Hepatocyte (in vitro differentiated cells): ENCODE measurements at regions not wholly inside any gene's neighbourhood (a gene's known extent, or its start where the extent isn't known, plus 50 kb on each side); places are given as distances from the start of the nearest gene placed in this dataset.

Source experiments
- DNase-seq: peaks from one replicate; pipeline ENCODE4 v3.0.0-alpha.2; 2016; ENCODE audit warnings: low spot score
- H2AFZ ChIP-seq: fragments of 200-600 bp; sonication (generic); 2 replicates; pipeline ENCODE4 v1.6.0; 2016; ENCODE audit warnings: antibody characterized with exemption, mild to moderate bottlenecking
- H3K27ac ChIP-seq: fragments of 200-600 bp; sonication (generic); 2 replicates; pipeline ENCODE4 v1.5.1; 2016; ENCODE audit warnings: mild to moderate bottlenecking
- H3K27me3 ChIP-seq: fragments of 200-600 bp; sonication (generic); 2 replicates; pipeline ENCODE4 v1.6.1; 2016
- H3K36me3 ChIP-seq: fragments of 200-600 bp; sonication (generic); replicated peaks from 2 replicates; pipeline ENCODE4 v1.5.1; 2016; ENCODE audit warnings: low read depth; ENCODE audit not compliant: insufficient read depth
- H3K4me1 ChIP-seq: fragments of 200-600 bp; sonication (generic); 2 replicates; pipeline ENCODE4 v1.5.1; 2016; ENCODE audit warnings: mild to moderate bottlenecking, moderate library complexity; ENCODE audit not compliant: insufficient read depth
- H3K4me2 ChIP-seq: fragments of 200-600 bp; sonication (generic); 2 replicates; pipeline ENCODE4 v1.6.0; 2016
- H3K4me3 ChIP-seq: fragments of 200-600 bp; sonication (generic); 2 replicates; pipeline ENCODE4 v1.5.1; 2016; ENCODE audit warnings: mild to moderate bottlenecking
- H3K79me2 ChIP-seq: fragments of 200-600 bp; sonication (generic); 2 replicates; pipeline ENCODE4 v1.6.0; 2017; ENCODE audit warnings: mild to moderate bottlenecking
- H3K9me2 ChIP-seq: fragments of 200-600 bp; sonication (generic); replicated peaks from 2 replicates; pipeline ENCODE4 v1.6.0; 2017; ENCODE audit warnings: mild to moderate bottlenecking; ENCODE audit not compliant: insufficient read depth
- H3K9me3 ChIP-seq: fragments of 200-600 bp; sonication (generic); 2 replicates; pipeline ENCODE4 v1.5.1; 2016; ENCODE audit warnings: low read depth, mild to moderate bottlenecking
- H4K20me1 ChIP-seq: fragments of 200-600 bp; sonication (generic); 2 replicates; pipeline ENCODE4 v1.6.0; 2016; ENCODE audit warnings: mild to moderate bottlenecking; ENCODE audit not compliant: insufficient read depth, poor library complexity, severe bottlenecking
- EZH2 ChIP-seq: fragments of 200-600 bp; sonication (generic); IDR thresholded peaks from 2 replicates; pipeline ENCODE4 v1.6.1; 2016; ENCODE audit warnings: antibody characterized with exemption, mild to moderate bottlenecking, borderline replicate concordance
- EZH2phosphoT487 ChIP-seq: fragments of 200-600 bp; sonication (generic); IDR thresholded peaks from one replicate; pipeline ENCODE4 v1.6.1; 2018; ENCODE audit warnings: antibody characterized with exemption, mild to moderate bottlenecking, low read depth, moderate library complexity; ENCODE audit not compliant: unreplicated experiment, severe bottlenecking
- WGBS: methylation state at CpG from one replicate; pipeline ENCODE4 v1.1.6; 2016; ENCODE audit warnings: low lambda C conversion rate; ENCODE audit errors: missing lambda C conversion rate; 5-methylcytosine and 5-hydroxymethylcytosine counted together
- TF ChIP-seq, protein P1 (sequence below): fragments of 200-600 bp; sonication (generic); IDR thresholded peaks from 2 replicates; pipeline ENCODE4 v1.5.1; 2016; ENCODE audit warnings: antibody characterized with exemption, mild to moderate bottlenecking; ENCODE audit not compliant: poor library complexity

DNA sequence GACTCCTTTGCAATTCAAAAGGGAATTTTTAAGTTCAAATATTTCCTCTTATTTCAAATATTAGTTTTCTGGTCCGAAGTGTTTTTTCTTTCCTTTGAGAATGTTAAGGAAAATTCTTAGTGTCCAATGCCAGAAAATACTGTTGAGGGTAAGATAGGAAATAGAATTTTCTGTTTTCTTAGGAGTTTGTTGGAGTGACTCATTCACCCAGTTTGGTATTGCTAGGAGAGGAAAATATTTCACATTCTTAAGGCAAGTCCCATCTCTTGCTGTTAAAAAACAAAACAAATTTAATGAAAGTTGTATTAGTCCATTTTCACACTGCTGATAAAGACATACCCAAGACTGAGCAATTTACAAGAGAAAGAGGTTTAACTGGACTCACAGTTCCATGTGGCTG is 349.2 kb upstream of the ADAMTSL1 start:
- Histone ChIP-seq H3K4me3 (no peak overlapping the region), H4K20me1 (no peaks in the 10 kb centered on the region), H3K36me3 (no peaks in the 10 kb centered on the region), H3K4me1 (no peaks in the 10 kb centered on the region), H3K4me2 (no peak overlapping the region), H3K9me2 (no peaks in the 10 kb centered on the region), H2AFZ (no peak overlapping the region), H3K27me3 (no peaks in the 10 kb centered on the region), H3K79me2 (no peaks in the 10 kb centered on the region), H3K27ac (no peak overlapping the region), H3K9me3 (no peaks in the 10 kb centered on the region)
- no peak for DNase-seq
- 92% methylated on average over 1 of the region's 1 CpG for WGBS
- no peak for TF ChIP-seq EZH2
- TF ChIP-seq, protein P1, sequence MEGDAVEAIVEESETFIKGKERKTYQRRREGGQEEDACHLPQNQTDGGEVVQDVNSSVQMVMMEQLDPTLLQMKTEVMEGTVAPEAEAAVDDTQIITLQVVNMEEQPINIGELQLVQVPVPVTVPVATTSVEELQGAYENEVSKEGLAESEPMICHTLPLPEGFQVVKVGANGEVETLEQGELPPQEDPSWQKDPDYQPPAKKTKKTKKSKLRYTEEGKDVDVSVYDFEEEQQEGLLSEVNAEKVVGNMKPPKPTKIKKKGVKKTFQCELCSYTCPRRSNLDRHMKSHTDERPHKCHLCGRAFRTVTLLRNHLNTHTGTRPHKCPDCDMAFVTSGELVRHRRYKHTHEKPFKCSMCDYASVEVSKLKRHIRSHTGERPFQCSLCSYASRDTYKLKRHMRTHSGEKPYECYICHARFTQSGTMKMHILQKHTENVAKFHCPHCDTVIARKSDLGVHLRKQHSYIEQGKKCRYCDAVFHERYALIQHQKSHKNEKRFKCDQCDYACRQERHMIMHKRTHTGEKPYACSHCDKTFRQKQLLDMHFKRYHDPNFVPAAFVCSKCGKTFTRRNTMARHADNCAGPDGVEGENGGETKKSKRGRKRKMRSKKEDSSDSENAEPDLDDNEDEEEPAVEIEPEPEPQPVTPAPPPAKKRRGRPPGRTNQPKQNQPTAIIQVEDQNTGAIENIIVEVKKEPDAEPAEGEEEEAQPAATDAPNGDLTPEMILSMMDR = no peak
- TF ChIP-seq EZH2phosphoT487 = no peak

GRCh38 chr9:18126831-18127498 is 347.0 kb upstream of the ADAMTSL1 start:
- H3K79me2 ChIP-seq = no peaks in the 10 kb centered on the region
- DNase-seq = no peak
- no peak overlapping the region for H2AFZ ChIP-seq
- H3K4me3 ChIP-seq = no peak overlapping the region
- TF ChIP-seq EZH2phosphoT487 = no peak
- no peak for TF ChIP-seq EZH2
- TF ChIP-seq, protein P1 = no peak
- 88% methylated on average over 4 of the region's 4 CpGs for WGBS
- H3K9me3 ChIP-seq = no peaks in the 10 kb centered on the region
- peak overlapping the region; percentile 39 for H3K27ac ChIP-seq
- H3K9me2 ChIP-seq = no peaks in the 10 kb centered on the region
- no peaks in the 10 kb centered on the region for H3K36me3 ChIP-seq
- no peaks in the 10 kb centered on the region for H4K20me1 ChIP-seq
- no peak overlapping the region for H3K4me2 ChIP-seq
- H3K4me1 ChIP-seq = no peaks in the 10 kb centered on the region
- no peaks in the 10 kb centered on the region for H3K27me3 ChIP-seq

DNA sequence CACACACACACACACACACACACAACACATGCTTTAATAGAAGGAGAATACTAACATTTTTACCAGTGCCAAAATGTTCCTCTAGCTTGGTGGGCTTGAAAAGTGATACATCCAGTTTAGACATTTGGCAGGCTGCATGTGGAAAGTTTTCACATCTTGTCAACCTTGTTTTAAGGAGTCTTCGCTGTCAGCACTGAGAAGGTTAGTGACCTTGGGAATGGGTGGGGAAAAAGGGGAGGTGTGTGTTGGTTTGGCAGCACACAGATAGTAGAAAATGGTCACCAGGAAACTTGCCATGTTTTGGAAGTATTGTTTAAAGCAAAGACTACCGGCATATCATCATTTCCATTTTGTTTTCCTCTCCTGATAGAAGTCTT is 346.5 kb upstream of the ADAMTSL1 start:
- Histone ChIP-seq H3K4me1 (no peaks in the 10 kb centered on the region), H3K4me3 (no peak overlapping the region), H3K4me2 (no peak overlapping the region), H3K27me3 (no peaks in the 10 kb centered on the region), H3K36me3 (no peaks in the 10 kb centered on the region), H4K20me1 (no peaks in the 10 kb centered on the region), H3K9me3 (no peaks in the 10 kb centered on the region), H3K9me2 (no peaks in the 10 kb centered on the region), H3K79me2 (no peaks in the 10 kb centered on the region), H3K27ac (no peak overlapping the region), H2AFZ (no peak overlapping the region)
- TF ChIP-seq EZH2 (no peak), EZH2phosphoT487 (no peak)
- TF ChIP-seq, protein P1 = no peak
- DNase-seq = peak; percentile 11
- 82% methylated on average over 2 of the region's 2 CpGs for WGBS
